Common myeloid progenitor, CD34-positive (primary cell): ENCODE measurements at regions not wholly inside any gene's neighbourhood (a gene's known extent, or its start where the extent isn't known, plus 50 kb on each side); places are given as distances from the start of the nearest gene placed in this dataset.

Experiments
- CTCF ChIA-PET: fragments of 350-600 bp; sonication (Branson Sonifier 250); formaldehyde crosslinking; loops from one replicate; lab custom pipeline; 2021; ENCODE audit warnings: antibody characterized with exemption; lab: Charles Lee
- POLR2A ChIA-PET: fragments of 350-600 bp; sonication (Branson Sonifier 250); formaldehyde crosslinking; loops from one replicate; lab custom pipeline; 2021; ENCODE audit warnings: antibody characterized with exemption; lab: Charles Lee
- DNase-seq, 3 donors: peaks; one replicate each; pipeline versions ENCODE4 v3.0.0 to v3.0.0-alpha.2; 2013
- H3K27ac ChIP-seq, 2 experiments: 1 replicate in 1 of 2; 2 replicates in 1 of 2; pipeline ENCODE4 v1.7.0; 2013; ENCODE audit warnings: inconsistent platforms in 2 of 2, low read length in 2 of 2, mild to moderate bottlenecking in 2 of 2, low read depth in 1 of 2, moderate library complexity in 1 of 2; ENCODE audit not compliant: severe bottlenecking in 2 of 2, insufficient read depth in 1 of 2, poor library complexity in 1 of 2
- H3K27me3 ChIP-seq, 5 experiments: replicated peaks in 2 of 5; 1 replicate in 3 of 5; 2 replicates in 2 of 5; pipeline versions ENCODE4 v1.6.1 to v1.7.0; 2013; ENCODE audit warnings: low read length in 4 of 5, mild to moderate bottlenecking in 2 of 5, moderate library complexity in 2 of 5, inconsistent platforms in 1 of 5; ENCODE audit not compliant: insufficient read depth in 5 of 5, control insufficient read depth in 4 of 5
- H3K36me3 ChIP-seq, 4 experiments: 1 replicate in 2 of 4; 2 replicates in 2 of 4; pipeline versions ENCODE4 v1.6.1 to v1.7.0; 2013; ENCODE audit warnings: low read length in 3 of 4, control low read depth in 1 of 4, mild to moderate bottlenecking in 1 of 4; ENCODE audit not compliant: control insufficient read depth in 4 of 4, insufficient read depth in 4 of 4
- H3K4me1 ChIP-seq, 4 experiments: 1 replicate in 3 of 4; 2 replicates in 1 of 4; pipeline versions ENCODE4 v1.6.1 to v1.7.1; 2013; ENCODE audit warnings: low read length in 3 of 4, mild to moderate bottlenecking in 3 of 4, control low read depth in 1 of 4, inconsistent platforms in 1 of 4, moderate library complexity in 1 of 4; ENCODE audit not compliant: control insufficient read depth in 4 of 4, insufficient read depth in 4 of 4; ENCODE audit errors: control extremely low read depth in 1 of 4
- H3K4me3 ChIP-seq, 7 experiments: 1 replicate in 4 of 7; 2 replicates in 3 of 7; pipeline versions ENCODE4 v1.5.1 to v1.7.0; 2013; ENCODE audit warnings: mild to moderate bottlenecking in 7 of 7, low read length in 6 of 7, moderate library complexity in 6 of 7, inconsistent platforms in 2 of 7, low read depth in 2 of 7, control low read depth in 1 of 7; ENCODE audit not compliant: insufficient read depth in 4 of 7, control insufficient read depth in 1 of 7; ENCODE audit errors: extremely low read depth in 1 of 7
- H3K9me3 ChIP-seq, 5 experiments: 1 replicate in 4 of 5; 2 replicates in 1 of 5; pipeline versions ENCODE4 v1.6.1 to v1.7.1; 2013; ENCODE audit warnings: low read length in 4 of 5, mild to moderate bottlenecking in 2 of 5, inconsistent platforms in 1 of 5, low read depth in 1 of 5, moderate library complexity in 1 of 5; ENCODE audit not compliant: control insufficient read depth in 4 of 5, insufficient read depth in 2 of 5; ENCODE audit errors: control extremely low read depth in 1 of 5
- WGBS: methylation state at CpG from one replicate; pipeline ENCODE4 v1.1.5; 2013; ENCODE audit not compliant: insufficient coverage; 5-methylcytosine and 5-hydroxymethylcytosine counted together

- DNase-seq: no peak
- Histone ChIP-seq H3K9me3 (peaks cover 0 to 6% (median 2%) of the 10 kb centered on the region in 5 experiments), H3K27ac (no peak overlapping the region), H3K4me1 (peaks cover 0 to 4% (median 1%) of the 10 kb centered on the region in 4 experiments), H3K36me3 (no peaks in the 10 kb centered on the region), H3K27me3 (no peaks in the 10 kb centered on the region), H3K4me3 (no peak overlapping the region)
- 100% methylated on average over 2 of the region's 2 CpGs for WGBS
- ChIA-PET POLR2A (no interaction called here), CTCF (interaction anchor here (0.5 kb wide), 1 partner anchor 190 kb away, joined by 3 read pairs; no protein-coding TSS in a partner anchor)
Observed at GRCh38 chr5:60349891-60350415, 350.0 kb downstream of the DEPDC1B start.

- Histone ChIP-seq H3K27ac (no peak overlapping the region), H3K36me3 (no peaks in the 10 kb centered on the region), H3K4me1 (no peaks in the 10 kb centered on the region), H3K9me3 (peaks cover 0 to 6% (median 2%) of the 10 kb centered on the region in 5 experiments), H3K4me3 (no peak overlapping the region), H3K27me3 (no peaks in the 10 kb centered on the region)
- ChIA-PET POLR2A (no interaction called here), CTCF (no interaction called here)
- no peak for DNase-seq
- no CpG with 5 or more reads among the region's 1 CpG for WGBS
Observed at GRCh38 chr5:60346393-60346792, 353.6 kb downstream of the DEPDC1B start.

GRCh38 chr5:60343102-60343501, 356.9 kb downstream of the DEPDC1B start:
- Histone ChIP-seq H3K27ac (no peak overlapping the region), H3K9me3 (no peaks in the 10 kb centered on the region), H3K4me3 (no peak overlapping the region), H3K4me1 (no peaks in the 10 kb centered on the region), H3K27me3 (no peaks in the 10 kb centered on the region), H3K36me3 (no peaks in the 10 kb centered on the region)
- ChIA-PET CTCF (no interaction called here), POLR2A (no interaction called here)
- 100% methylated on average over 1 of the region's 4 CpGs for whole genome bisulfite sequencing
- DNase-seq: no peak

GRCh38 chr5:60340965-60341471, 358.9 kb downstream of the DEPDC1B start:
- no peak overlapping the region for H3K4me3 ChIP-seq
- H3K27ac ChIP-seq: no peak overlapping the region
- no peaks in the 10 kb centered on the region for H3K9me3 ChIP-seq
- H3K36me3 ChIP-seq: no peaks in the 10 kb centered on the region
- no peak for DNase-seq
- POLR2A ChIA-PET: interaction anchor here (0.7 kb wide), 1 partner anchor 260 kb away, joined by 3 read pairs; no protein-coding TSS in a partner anchor
- 100% methylated on average over 1 of the region's 2 CpGs for WGBS
- H3K27me3 ChIP-seq: no peaks in the 10 kb centered on the region
- H3K4me1 ChIP-seq: no peaks in the 10 kb centered on the region
- CTCF ChIA-PET: interaction anchor here (1.1 to 1.3 kb wide), 2 partner anchors 10 to 16 kb away, joined by 3 read pairs; no protein-coding TSS in a partner anchor

- ChIA-PET CTCF (interaction anchor here (0.9 kb wide), 1 partner anchor 12 kb away, joined by 3 read pairs; no protein-coding TSS in a partner anchor), POLR2A (interaction anchor here (0.7 kb wide), 1 partner anchor 260 kb away, joined by 3 read pairs; no protein-coding TSS in a partner anchor)
- Histone ChIP-seq H3K27me3 (no peaks in the 10 kb centered on the region), H3K27ac (no peak overlapping the region), H3K4me1 (no peaks in the 10 kb centered on the region), H3K9me3 (no peaks in the 10 kb centered on the region), H3K36me3 (no peaks in the 10 kb centered on the region), H3K4me3 (no peak overlapping the region)
- no CpG with 5 or more reads among the region's 1 CpG for WGBS
- DNase-seq: no peak
Observed at GRCh38 chr5:60340326-60340725, 359.6 kb downstream of the DEPDC1B start.

- DNase-seq: no peak
- no peaks in the 10 kb centered on the region for H3K36me3 ChIP-seq
- H3K9me3 ChIP-seq: no peaks in the 10 kb centered on the region
- POLR2A ChIA-PET: no interaction called here
- H3K4me1 ChIP-seq: no peaks in the 10 kb centered on the region
- WGBS: 89% methylated on average over 7 of the region's 12 CpGs
- no peak overlapping the region for H3K27ac ChIP-seq
- H3K4me3 ChIP-seq: no peak overlapping the region
- CTCF ChIA-PET: interaction anchor here (0.9 kb wide), 1 partner anchor 12 kb away, joined by 3 read pairs; no protein-coding TSS in a partner anchor
- H3K27me3 ChIP-seq: no peaks in the 10 kb centered on the region
Observed at GRCh38 chr5:60339691-60340201, 360.2 kb downstream of the DEPDC1B start.

- H3K4me1 ChIP-seq: no peaks in the 10 kb centered on the region
- H3K36me3 ChIP-seq: no peaks in the 10 kb centered on the region
- no peaks in the 10 kb centered on the region for H3K9me3 ChIP-seq
- CTCF ChIA-PET: no interaction called here
- no peak for DNase-seq
- H3K4me3 ChIP-seq: no peak overlapping the region
- POLR2A ChIA-PET: no interaction called here
- no peaks in the 10 kb centered on the region for H3K27me3 ChIP-seq
- 96% methylated on average over 3 of the region's 3 CpGs for WGBS
- no peak overlapping the region for H3K27ac ChIP-seq
Observed at GRCh38 chr5:60338846-60339245, 361.1 kb downstream of the DEPDC1B start.
